GM12875 (cell line): ENCODE measurements at regions not wholly inside any gene's neighbourhood (a gene's known extent, or its start where the extent isn't known, plus 50 kb on each side); places are given as distances from the start of the nearest gene placed in this dataset.

Experiments used
- H3K4me3 ChIP-seq: one replicate; pipeline ENCODE4 v1.5.1; 2011; ENCODE audit warnings: low read depth, low read length, control low read depth
- TF ChIP-seq, protein P1 (sequence below): IDR thresholded peaks from 2 replicates; pipeline ENCODE4 v1.5.1; 2011; ENCODE audit warnings: low read depth, mild to moderate bottlenecking, control low read depth, inconsistent platforms, low read length, moderate library complexity, borderline replicate concordance; ENCODE audit not compliant: insufficient read depth

DNA sequence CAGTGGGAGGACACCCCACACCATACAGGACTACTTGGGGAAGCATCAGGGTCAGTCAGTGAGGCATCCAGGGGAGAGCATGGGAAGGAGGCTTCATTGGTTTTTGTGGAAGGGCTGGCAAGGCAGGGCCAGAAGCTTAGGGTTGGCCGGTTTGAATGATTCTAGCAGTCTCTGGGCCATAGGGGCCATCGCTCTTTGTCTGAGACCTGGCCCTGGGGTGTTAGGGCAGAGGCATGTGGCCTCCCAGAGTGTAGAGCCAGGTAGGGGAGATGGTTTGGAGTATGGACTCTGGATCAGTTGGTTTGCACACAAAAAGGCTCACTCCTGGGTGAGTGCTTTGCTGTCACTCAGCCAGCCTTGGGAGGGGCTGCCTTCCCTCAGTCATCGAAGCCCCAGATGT, 98.5 kb downstream of the GLI2 start:
- H3K4me3 ChIP-seq: no peak overlapping the region
- TF ChIP-seq, protein P1, sequence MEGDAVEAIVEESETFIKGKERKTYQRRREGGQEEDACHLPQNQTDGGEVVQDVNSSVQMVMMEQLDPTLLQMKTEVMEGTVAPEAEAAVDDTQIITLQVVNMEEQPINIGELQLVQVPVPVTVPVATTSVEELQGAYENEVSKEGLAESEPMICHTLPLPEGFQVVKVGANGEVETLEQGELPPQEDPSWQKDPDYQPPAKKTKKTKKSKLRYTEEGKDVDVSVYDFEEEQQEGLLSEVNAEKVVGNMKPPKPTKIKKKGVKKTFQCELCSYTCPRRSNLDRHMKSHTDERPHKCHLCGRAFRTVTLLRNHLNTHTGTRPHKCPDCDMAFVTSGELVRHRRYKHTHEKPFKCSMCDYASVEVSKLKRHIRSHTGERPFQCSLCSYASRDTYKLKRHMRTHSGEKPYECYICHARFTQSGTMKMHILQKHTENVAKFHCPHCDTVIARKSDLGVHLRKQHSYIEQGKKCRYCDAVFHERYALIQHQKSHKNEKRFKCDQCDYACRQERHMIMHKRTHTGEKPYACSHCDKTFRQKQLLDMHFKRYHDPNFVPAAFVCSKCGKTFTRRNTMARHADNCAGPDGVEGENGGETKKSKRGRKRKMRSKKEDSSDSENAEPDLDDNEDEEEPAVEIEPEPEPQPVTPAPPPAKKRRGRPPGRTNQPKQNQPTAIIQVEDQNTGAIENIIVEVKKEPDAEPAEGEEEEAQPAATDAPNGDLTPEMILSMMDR: no peak

DNA sequence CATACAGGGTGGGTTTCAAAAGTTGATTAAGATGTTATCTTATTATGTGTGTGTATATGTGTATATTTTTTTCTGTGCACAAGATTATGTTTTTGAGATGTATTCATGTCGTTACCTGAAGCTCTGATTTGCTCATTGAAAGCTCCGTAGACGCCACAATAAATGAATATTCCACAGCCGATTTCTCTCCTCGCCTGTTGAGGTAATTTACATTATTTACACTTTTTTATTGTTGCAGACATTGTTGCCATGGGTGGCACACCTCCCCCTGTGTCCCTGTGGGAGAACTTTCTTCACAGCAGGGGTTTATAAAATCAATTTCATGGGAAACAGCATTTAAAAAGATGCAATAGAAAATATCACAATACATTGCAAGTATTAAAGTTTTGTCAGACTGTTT, 100.6 kb downstream of the GLI2 start:
- TF ChIP-seq, protein P1: no peak
- no peak overlapping the region for H3K4me3 ChIP-seq

DNA sequence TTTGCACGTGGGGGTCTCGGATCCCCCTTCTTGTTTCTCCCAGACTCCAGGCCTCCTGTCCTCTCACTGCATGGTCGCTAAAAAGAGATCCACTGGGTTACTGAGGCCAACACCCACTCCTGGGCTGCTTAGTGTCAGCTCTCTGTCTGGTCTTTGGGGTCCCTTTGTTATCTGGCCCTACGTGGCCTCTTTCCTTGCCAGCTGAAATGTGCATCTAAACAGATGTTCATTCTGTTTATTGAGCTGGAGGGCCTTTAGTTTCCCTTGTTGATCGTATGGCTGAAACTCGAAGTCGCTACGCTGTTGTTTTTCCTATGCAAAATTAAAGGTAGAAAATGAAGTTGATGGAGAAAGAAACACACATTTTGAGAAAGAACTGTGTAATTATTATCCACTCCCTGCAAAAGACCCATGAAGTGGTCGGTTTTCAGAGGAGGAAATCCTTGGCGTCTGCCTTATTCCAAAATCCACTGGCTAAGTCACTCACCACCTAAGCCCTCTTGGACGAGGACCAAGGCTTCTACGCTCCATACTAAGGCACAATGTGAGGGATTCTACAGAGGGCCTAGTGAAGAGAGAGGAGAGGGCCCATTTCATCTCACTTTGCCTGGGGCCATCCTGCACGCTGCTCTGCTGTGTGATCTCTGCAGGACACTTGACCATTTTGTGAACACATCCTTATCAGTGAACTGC, 105.3 kb downstream of the GLI2 start:
- TF ChIP-seq, protein P1: no peak
- no peak overlapping the region for H3K4me3 ChIP-seq

DNA sequence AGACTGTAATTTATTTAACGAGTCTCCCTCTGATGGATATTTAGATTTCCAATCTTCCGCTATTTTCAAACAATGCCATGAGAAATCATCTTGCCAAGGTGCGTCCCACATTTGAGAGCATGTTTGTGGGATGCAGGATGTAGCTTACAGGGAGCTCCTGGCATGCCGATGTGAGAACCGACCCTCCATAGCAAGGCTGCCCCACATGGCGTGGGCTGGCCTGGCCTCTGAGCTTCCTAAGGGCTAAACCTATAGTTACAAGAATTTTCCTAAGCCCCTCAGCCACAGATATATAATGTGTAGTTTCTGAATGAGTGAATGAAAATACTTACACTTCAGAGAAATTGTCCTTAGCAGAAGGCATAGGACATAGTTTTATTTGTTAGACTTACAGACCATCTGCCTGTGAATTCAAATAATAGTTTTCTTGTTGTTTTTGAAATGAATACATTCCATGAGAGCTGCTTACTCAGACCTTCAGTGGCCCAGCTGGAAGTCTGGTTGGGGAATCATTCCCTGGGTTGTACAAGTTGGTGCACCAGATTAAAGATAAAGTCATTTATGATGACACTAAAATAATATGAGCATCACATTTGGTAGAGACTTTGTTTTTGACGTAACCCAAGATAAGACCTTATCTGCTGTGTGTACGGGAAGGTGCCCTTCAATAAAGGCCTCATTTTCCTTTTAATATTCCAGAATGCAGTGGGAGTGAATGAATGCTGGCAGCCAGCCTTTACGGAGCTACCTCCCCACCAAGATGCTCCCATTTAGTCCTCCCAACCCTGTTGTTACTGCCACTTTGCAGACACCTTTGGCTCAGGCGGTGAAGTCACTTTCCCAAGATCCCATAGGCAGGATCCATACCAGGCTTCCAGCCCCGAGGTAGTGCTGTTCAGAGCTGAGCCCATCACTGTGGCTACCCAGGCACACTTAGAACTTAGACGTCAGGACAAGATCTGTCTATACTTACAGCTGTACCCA, 107.1 kb downstream of the GLI2 start:
- TF ChIP-seq, protein P1: no peak
- H3K4me3 ChIP-seq: no peak overlapping the region

DNA sequence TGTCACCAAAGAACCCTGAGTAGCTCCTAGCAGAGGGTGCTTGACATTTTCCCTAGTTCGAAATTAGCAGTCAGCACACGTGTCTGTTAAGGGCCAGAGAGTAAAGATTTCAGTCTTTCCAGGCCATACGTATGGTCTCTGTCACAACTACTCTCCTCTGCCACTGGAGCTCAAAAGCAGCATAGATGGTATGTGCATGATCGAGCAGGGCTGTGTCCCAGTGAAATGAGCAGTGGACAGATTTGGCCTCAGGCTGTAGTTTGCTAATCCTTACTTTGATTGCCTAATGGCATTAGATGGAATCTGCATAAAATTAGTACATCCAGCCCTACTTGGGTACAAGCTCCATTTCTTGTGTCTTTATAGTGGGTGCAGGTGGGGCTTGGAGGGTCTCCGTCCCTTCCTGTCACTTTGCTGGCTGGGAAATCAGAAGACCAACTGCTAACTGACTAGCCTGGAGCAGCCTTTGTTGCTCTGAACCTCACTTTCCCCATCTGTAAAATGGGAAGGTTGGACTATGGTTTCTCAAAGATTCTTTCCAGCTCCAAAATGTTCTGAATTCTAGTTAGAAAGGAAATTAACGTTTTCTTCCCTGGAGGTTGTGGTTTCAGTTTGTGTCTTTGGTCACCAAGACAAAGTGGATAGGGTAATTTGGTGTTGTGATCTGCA, 108.5 kb downstream of the GLI2 start:
- no peak overlapping the region for H3K4me3 ChIP-seq
- TF ChIP-seq, protein P1: no peak

DNA sequence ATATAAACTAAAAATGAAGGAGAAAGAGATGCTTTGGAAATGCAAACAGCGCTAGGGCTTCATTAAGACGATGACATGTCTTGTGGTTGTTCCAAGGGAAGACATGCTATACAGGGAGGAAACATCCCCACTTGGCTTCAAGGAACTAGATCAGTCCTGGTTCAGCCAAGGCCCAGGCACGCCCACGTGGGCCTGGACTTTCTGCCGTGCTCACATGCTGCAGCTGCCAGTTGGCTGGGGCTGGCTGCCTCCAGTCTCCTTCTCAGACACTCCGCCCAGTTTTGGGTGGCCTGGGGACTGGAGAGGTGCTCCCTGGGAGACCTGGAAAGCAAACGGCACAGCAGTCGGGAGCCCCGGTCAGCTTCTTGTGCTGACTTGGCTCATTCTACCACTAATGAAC, 109.6 kb downstream of the GLI2 start:
- no peak overlapping the region for H3K4me3 ChIP-seq
- TF ChIP-seq, protein P1: no peak
